GM21825 (cell line): ENCODE measurements at regions not wholly inside any gene's neighbourhood (a gene's known extent, or its start where the extent isn't known, plus 50 kb on each side); places are given as distances from the start of the nearest gene placed in this dataset.

Experiments used
- ATAC-seq: cut with Tn5 transposase; IDR thresholded peaks from one replicate; pipeline ENCODE4 v1.9.1; 2021; ENCODE audit warnings: mild to moderate bottlenecking, moderate library complexity; ENCODE audit not compliant: unreplicated experiment

GRCh38 chr7:116340943-116341907 is 130.9 kb downstream of the TES start:
- ATAC-seq, result no peak

- no peak for ATAC-seq
Observed at GRCh38 chr7:116342125-116342524, 131.8 kb downstream of the TES start.

GRCh38 chr7:116347151-116347832 is 137.0 kb downstream of the TES start:
- ATAC-seq, result no peak

- no peak for ATAC-seq
Observed at GRCh38 chr7:116348346-116348745, 138.0 kb downstream of the TES start.

- ATAC-seq, result no peak
Observed at GRCh38 chr7:116351966-116352365, 141.6 kb downstream of the TES start.

- ATAC-seq, result no peak
Observed at GRCh38 chr7:116353647-116354046, 143.3 kb downstream of the TES start.

GRCh38 chr7:116354171-116354545 is 143.8 kb downstream of the TES start:
- no peak for ATAC-seq

- no peak for ATAC-seq
Observed at GRCh38 chr7:116354546-116355423, 144.4 kb downstream of the TES start.

GRCh38 chr7:116355424-116355765 is 144.1 kb upstream of the CAV2 start:
- ATAC-seq, result no peak

- no peak for ATAC-seq
Observed at GRCh38 chr7:116356333-116356965, 143.1 kb upstream of the CAV2 start.

GRCh38 chr7:116356979-116357378 is 142.6 kb upstream of the CAV2 start:
- ATAC-seq, result no peak

GRCh38 chr7:116357781-116358670 is 141.5 kb upstream of the CAV2 start:
- ATAC-seq, result no peak

- no peak for ATAC-seq
Observed at GRCh38 chr7:116361767-116362166, 137.8 kb upstream of the CAV2 start.

- ATAC-seq, result no peak
Observed at GRCh38 chr7:116363637-116364432, 135.7 kb upstream of the CAV2 start.

GRCh38 chr7:116364469-116364868 is 135.1 kb upstream of the CAV2 start:
- ATAC-seq, result no peak

- no peak for ATAC-seq
Observed at GRCh38 chr7:116365797-116366196, 133.7 kb upstream of the CAV2 start.

GRCh38 chr7:116367171-116367813 is 132.2 kb upstream of the CAV2 start:
- ATAC-seq, result no peak

GRCh38 chr7:116368965-116369364 is 130.6 kb upstream of the CAV2 start:
- ATAC-seq, result no peak
